ENCODE measurements at regions not wholly inside any gene's neighbourhood (a gene's known extent, or its start where the extent isn't known, plus 50 kb on each side); places are given as distances from the start of the nearest gene placed in this dataset.

GRCh38 chr7:25068502-25069213, 56.4 kb downstream of the CYCS start:
- TF ChIP-seq REST (IDR thresholded peaks at IDR 0.05; ENCODE audit: insufficient read depth in 1 of 2, low read depth in 2 of 2, low read length in 1 of 2), result no peak
- no peak for TF ChIP-seq SIN3A (IDR thresholded peaks at IDR 0.05; ENCODE audit: borderline replicate concordance, insufficient read depth, low read depth, low read length)
